ENCODE measurements at regions not wholly inside any gene's neighbourhood (a gene's known extent, or its start where the extent isn't known, plus 50 kb on each side); places are given as distances from the start of the nearest gene placed in this dataset.
A peak's percentile ranks its signal among the peaks of the same experiment; 100 is the strongest.
"Not testable (repeated sequence)": the region's sequence is repeated elsewhere in the genome, so short reads cannot be mapped to it uniquely, and the experiment has no call there.

- no peak for DNase-seq (ENCODE audit: low read depth, low spot score)
These were observed 51.2 kb upstream of the THRB start for GRCh38 chr3:24545887-24546286.

DNA sequence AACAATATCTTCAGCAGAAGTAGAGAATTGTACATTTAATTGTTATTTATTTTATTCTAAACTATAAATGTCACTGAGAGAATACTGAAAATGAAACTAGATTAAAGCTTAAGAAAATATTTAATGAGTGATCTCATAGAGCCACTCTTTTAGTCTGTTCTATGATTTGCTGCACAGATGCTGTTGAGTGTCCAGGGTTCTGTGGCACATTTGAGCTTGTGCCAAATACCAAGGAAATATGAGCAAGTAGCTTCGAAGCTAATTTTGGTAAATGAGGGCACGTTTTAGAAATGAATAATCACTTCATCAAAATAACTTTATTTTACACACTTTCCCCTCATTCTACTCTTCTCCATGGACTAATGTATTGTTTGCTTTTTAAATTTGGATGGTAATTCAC, 53.6 kb upstream of the THRB start:
- no peak for DNase-seq (ENCODE audit: low read depth, low spot score)

DNA sequence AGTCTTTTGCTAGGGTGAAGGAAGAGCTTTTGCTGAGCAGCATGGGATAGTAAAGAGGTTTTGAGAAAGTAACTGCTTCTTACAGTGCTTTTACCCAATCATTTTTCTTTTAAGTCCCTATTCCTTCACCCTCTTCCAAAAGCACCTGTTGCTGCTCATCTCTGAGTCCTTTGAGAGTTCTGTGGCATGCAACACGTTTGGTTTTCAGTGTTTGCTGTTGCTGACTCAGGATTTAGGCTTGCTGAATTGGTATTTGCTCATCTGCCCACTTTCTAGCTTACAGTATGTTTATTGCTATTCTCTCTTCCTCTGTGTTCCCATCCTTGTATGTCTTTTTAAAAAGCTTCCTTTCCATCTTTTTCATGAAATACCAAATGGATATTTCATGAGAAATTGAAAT, 55.9 kb upstream of the THRB start:
- DNase-seq (ENCODE audit: low read depth, low spot score): no peak

GRCh38 chr3:24551626-24552025, 57.0 kb upstream of the THRB start:
- no peak for DNase-seq (ENCODE audit: low read depth, low spot score)

DNA sequence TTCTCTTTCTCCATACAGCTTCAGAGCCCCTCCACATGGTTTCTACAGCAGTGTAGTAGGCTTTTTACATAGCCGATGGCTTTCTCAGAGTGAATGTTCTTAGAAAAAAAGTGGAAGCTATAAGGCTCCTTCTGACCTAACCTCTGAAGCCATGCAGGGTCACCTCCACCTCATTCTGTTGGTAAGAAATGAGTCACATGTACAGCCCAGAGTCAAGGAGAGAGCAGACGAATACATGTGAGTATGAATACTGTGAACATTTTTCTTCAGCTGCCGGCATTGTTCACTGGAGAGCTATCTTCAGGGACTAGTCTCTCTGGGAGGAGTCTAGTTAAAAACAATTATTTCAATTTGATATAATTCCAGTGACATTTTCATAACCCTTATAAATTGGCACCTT, 68.2 kb upstream of the THRB start:
- no peak for DNase-seq (ENCODE audit: low read depth, low spot score)

GRCh38 chr3:24565053-24565452, 70.4 kb upstream of the THRB start:
- no peak for DNase-seq (ENCODE audit: low read depth, low spot score)

DNA sequence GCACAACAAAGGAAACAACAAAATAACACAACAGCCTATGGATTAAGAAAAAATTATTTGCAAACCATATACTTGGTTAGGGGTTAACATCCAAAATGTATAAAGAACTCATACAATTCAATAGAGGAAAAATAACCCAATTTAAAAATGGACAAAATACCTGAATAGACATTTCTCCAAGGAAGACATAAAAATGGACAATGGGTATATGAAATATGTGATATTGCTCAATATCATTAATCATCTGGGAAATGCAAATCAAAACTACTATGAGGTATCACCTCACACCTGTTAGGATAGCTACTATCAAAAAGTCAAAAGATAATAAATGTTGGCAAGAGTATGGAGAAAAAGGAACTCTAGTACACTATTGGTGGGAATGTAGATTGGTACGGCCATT, 71.0 kb upstream of the THRB start:
- DNase-seq (ENCODE audit: low read depth, low spot score): no peak

DNA sequence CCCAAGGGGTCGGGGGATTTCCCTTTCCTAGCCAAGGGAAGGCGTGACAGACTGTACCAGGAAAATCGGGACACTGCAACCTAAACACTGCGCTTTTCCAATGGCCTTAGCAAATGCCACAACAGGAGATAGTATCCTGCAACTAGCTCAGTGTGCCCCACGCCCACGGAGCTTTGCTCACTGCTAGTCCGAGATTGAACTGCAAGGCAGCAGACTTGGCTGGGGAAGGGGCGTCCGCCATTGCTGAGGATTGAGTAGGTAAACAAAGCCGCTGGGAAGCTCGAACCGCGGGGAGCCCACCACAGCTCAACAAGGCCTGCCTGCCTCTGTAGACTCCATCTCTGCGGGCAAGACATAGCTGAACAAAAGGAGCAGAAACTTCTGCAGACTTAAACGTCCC, 72.3 kb upstream of the THRB start:
- no peak for DNase-seq (ENCODE audit: low read depth, low spot score)

GRCh38 chr3:24572409-24572808, 77.8 kb upstream of the THRB start:
- DNase-seq (ENCODE audit: low read depth, low spot score): not testable (repeated sequence)

DNA sequence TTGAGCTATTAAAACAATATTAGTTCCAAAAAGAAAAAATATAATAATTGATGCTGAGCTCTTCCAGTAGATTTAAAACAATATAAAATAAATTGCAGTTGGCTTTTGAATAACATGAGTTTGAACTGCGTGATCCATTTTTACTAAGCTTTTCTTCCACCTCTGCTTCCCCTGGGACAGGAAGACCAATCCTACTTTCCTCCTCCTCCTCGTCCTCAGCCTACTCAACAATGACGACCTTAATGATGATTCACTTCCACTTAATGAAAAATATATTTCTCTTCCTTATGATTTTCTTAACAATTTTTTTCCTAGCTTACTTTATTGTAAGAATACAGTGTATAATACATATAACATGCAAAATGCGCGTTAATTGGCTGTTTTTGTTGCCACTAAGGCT, 78.9 kb upstream of the THRB start:
- no peak for DNase-seq (ENCODE audit: low read depth, low spot score)

- DNase-seq (ENCODE audit: low read depth, low spot score): no peak
These were observed 83.7 kb upstream of the THRB start for GRCh38 chr3:24578324-24578723.

DNA sequence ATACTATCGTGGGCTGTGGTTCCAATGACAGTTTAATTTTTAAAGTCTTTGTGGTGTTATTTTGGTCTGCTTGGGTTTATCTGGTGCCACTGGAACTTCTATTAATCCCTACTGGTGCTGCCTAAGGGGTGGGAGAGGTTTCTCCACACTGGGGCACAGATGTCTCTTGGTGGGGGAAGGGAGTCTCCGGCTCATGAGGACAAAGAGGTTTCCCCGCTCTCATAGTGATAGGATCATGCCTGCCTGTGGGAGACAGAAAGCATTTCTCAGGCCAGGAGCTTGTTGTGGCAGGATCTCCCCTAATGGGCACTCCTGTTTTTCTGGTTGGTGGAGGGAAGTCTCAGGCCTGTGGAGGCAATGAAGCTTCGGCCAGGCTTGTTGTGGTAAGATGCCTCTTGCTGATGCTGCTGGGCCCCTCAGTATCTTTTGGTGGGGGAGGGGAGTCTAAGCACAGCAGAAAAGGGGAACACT, 84.3 kb upstream of the THRB start:
- DNase-seq (ENCODE audit: low read depth, low spot score): no peak

DNA sequence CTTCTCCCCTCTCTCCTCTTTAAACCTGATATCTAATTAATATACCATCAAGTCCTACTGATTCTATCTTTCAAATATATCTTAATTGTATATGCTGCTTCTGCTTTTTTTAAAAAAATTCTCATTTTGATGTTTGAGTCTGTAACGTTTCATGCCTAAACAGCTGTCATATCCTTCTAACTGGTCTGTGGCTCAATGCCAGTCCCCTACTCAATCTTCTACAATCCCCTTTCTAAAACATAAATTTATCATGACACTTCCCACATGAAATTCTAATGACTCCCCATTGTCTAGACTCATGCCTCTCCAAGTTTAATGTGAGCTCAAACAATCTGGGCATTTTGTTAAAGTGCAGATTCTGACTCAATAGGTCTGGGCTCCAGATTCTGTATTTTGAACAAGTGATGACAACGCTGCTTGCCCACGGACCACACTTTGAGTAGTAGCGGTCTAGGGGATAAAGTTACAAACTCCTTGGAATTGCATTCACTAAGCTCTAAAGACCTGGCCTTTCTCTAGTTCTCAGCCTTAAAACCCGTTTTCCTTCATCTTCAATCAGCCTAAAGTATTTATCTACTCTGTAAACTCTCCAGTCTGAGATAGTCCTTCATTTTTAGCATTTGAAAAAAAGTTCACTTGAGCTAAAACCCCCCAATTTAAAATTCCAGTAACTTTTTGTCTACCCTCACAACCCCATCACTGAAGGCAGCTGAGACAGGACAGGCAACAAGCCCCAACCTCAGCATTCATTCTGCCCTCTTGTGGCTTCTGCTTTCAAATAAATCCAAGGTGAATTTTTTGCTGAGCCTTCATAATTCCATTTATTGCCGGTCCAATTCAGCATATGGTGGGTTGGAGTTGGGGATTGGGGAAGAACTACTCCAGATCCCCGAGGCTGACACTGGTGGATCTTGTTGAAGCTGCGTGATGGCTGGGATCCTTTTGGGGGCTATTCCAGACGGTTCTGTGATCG, 88.1 kb upstream of the THRB start:
- no peak for DNase-seq (ENCODE audit: low read depth, low spot score)

DNA sequence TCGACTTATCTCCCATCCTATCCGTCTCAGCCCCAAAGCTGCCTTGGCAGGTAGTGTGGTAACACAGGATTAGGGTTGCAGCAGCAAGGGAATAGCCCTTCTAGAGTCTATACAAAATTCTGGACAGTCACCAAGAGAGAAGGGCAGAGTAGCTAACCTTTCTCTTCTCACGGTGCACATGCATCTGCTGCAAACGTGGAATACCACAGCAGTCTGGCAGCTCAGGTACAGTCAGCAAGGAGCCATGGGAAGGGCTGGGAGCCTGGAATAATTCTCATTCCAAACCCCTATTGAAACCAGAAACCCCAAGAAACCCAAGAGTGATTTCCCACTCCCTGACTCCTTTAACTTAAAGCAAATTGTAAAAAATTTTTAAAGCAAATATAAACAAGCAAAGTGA, 92.3 kb upstream of the THRB start:
- no peak for DNase-seq (ENCODE audit: low read depth, low spot score)

DNA sequence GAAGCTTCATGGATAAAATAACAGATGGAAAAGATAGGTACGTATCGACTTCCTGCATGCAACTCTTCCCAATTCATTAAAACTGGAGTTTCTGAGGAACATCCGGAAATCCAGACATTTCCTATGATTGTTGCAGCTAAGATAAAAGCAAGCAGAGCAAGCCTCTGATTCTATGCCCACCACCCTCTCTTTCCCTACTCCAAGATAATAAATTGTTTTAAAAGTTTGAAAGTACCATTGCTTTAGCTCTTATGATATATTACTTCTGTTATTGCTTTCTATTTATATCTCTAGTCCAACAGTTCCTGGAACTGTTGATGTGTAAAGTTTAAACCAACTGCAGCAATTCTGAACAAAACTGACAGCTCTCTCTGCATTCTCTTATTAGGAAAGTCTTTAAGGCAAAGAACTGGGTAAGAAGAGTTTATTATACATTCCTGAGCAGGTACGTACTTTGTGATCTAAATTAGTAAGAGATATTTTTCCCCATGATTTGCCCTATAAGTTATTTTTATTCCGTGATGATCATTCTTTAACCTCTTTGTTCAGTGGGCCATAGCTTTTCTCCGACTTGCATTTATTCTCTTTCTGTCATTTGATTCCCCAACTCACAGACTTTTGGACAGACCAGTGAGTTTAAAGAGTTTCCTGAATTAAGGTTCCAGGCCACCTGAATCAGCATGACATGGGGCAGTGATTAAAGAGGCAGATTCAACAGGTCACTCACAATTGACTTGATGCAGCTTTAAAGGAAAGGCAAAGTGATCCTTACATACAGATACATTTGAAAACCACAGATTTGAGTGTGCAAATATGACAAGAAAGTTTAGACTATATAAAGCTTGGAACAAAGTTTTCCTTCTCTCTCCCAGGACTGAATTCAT, 94.2 kb upstream of the THRB start:
- DNase-seq (ENCODE audit: low read depth, low spot score): peak; percentile 73

GRCh38 chr3:24589513-24589851, 94.8 kb upstream of the THRB start:
- DNase-seq (ENCODE audit: low read depth, low spot score): no peak

DNA sequence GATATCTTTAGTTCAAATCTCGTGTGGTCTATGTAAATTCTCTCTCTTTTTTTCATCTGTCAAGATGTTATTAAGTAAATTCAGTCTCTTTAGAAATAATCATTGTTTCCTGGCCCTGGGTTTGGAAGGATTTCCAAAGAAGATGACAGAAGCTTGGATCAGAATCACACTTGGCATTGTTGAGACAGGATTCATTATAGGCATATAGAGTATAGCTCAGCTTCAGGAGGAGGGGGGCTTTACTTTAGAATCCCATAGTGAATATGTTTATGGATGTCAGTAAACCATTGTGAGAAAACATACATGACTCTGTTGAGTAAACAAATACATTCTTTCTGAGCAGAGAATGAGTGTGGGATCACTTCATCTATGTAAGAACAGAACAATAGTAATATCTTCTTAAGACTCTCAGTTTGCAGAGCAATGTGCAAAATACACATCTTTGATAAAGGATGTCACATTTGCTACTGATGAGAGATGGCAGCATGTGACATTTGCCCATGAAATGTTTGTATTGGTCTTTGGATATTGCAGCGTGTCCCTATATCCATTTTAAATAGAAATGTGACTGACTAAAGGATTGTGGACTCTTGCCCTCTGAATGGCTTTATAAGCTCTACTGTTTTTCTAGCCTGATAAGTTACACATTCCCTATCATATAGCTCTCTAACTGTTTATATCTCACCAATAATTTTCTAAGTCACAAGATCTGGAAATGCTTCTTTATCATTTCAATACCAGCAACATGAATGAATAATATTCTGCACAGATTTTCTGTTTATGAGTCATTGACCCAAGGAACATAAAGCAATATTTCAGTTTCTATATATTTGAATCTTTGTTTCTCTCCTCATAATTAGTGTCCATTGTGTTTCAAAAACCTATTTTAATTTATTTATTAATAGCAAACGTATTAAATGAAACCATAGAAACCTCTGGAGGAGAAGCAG, 95.6 kb upstream of the THRB start:
- DNase-seq (ENCODE audit: low read depth, low spot score): no peak

DNA sequence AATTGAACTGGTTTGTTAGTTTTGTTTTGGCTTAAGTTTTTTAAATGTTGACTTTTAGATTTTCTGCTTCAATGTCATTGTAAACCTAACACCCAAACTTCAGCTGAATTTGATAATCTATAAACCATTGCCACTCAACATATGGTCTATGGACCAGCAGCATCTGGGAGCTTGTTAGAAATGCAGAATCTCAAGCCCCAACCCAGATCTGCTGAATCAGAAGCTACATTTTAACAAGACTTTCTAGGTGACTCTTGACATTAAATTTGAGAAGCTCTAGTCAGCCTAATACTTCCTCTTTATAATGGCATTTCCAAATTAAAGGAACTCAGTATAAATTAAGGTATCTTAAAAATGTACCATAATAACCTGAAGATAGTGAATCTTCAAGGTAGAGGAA, 96.5 kb upstream of the THRB start:
- no peak for DNase-seq (ENCODE audit: low read depth, low spot score)

- no peak for DNase-seq (ENCODE audit: low read depth, low spot score)
These were observed 97.3 kb upstream of the THRB start for GRCh38 chr3:24591661-24592555.

DNA sequence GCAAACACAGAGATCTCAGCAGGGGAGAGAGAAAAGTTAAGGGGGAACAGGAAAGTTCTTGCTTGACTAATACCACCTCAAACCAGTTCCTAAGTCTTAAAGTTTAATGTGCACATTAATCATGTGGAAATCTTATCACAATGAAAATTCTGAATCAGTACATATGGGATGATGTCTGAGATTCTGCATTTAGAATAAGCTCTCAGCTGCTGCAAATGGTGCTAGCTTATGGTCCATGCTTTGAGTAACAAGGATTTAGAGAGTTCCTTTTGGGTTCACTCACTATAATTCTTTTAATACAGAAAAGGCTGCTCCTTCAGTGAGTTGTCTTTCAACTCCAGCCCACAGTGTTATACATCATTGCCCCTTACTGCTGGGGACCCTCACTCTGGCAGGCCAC, 99.5 kb upstream of the THRB start:
- no peak for DNase-seq (ENCODE audit: low read depth, low spot score)

Data from pulmonary artery endothelial cell (primary cell).